Inflammatory macrophage treated with lipopolysaccharide for 4 hours (primary cell): ENCODE measurements at regions not wholly inside any gene's neighbourhood (a gene's known extent, or its start where the extent isn't known, plus 50 kb on each side); places are given as distances from the start of the nearest gene placed in this dataset.
A peak's percentile ranks its signal among the peaks of the same experiment; 100 is the strongest.
"Not testable (repeated sequence)": the region's sequence is repeated elsewhere in the genome, so short reads cannot be mapped to it uniquely, and the experiment has no call there.

Source experiments
- DNase-seq: peaks from one replicate; pipeline ENCODE4 v3.0.0-alpha.2; 2020

DNA sequence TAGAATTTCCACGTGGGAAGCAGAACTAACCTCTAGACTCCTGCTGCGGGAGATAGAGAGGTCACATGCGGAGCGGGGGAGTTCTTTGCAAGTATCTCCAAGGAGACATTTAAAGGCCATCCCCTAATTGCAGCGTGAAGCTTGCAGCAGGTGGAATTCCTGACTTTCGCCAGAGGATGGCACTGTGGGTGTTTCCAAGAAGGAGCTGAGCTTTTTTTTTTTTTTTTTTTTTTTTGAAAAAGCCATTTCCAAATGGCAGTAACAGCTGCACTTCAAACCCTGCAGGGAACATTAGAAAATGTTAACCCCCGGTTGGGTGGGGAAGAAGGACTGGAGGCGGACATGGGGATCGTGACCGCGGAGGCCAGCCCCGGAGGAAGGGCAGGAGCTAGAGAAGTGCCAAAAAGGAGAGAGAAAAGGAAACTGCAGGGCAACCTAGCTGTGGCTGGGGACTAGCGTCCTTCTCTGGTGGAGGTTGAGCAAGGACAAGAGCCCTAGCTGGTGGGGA lies 487.7 kb downstream of the TYW1 start:
- peak; percentile 37 for DNase-seq

DNA sequence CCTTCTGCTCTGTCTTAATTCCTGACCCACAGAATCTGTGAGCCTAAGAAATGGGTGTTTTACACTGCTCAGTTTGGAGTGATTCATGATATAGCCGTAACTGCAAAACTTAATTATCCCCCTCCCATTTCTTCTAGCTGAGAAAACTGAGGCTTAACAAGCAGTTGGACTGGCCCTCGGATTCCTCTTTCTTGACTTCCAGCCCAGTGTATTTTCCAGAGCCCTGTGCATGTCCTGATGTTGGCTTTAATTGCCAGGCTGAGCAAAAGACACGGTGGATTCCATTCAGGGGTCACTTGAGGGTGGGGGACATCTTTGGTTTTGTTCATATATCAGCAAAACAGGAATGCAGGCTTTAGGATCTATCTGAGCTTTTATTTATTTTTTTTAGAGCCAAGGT lies 489.8 kb downstream of the TYW1 start:
- DNase-seq: no peak

DNA sequence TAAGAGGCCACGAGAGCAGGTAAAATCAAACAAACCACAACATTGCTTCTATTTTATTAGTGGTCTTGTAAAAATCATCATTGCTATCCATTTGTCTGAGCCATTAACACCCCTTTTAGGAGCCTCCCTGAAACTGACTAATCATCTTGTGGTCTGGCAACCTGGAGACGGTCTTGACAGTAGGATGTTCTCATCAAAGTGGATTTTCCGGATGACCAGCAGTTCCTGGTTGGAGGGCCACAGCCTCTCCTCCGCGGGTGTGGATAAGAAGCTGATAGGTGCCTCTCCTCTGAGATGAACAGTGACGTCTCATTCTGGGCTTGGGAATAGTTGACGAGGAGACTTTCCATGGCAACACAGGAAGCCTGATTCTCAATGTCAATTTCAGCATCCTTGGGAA lies 490.7 kb downstream of the TYW1 start:
- no peak for DNase-seq

DNA sequence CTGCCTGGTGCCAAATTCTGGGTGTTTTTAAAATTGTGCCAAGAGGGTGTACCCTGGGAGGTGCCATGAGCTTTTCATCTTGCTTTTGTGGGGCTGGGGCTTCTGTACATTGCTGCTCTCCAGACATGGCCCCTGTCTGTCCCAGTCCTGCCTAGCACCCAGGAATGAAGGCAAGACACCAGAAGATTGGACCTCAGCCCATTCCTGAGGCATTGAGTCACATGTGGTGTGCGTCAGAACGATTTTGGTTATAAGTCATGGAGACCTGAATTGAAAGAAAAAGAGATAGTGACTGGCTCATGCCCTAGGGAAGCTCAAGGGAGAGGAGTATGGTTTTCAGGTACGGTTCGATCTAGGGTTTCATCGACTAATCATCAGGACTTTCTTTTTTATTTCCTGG lies 493.2 kb downstream of the TYW1 start:
- no peak for DNase-seq

DNA sequence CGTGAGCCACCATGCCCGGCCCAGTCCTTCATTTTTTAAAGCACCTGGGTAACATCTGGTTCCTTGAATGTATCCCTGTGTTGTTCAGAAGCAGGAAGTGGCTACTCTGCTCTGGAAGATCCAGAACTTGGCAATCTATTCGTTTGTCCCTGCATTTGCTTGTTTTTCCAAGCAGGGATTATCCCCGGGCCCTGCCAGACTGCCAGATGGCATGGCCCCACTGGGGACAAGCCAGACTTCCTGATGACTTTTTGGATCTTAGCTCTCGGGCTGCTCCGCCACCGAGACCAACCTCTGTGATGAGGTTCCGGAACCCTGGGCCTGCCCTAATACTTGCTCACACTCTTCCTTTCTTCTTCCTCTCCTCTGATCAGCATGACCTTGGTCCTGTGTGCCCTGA lies 496.7 kb downstream of the TYW1 start:
- DNase-seq: no peak

DNA sequence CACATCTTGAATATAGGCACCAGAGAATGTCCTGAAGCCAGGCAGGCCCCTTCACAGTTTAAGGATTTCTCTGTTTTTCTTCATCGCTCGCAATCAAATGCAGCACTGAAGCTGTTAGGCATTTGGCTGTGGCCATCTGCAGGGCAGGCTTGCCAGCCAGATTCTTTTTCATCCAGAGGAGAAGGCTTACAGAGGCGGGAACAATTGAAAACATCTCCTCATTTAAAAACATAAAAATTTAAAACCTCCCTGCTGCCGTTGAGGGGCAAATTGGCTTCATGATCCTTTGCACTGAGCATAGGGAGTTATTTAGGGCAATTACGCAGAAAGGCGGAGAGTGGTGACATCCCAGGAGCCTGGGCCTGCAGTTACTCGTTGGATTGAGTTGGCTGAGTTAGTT lies 500.0 kb downstream of the TYW1 start:
- no peak for DNase-seq

DNA sequence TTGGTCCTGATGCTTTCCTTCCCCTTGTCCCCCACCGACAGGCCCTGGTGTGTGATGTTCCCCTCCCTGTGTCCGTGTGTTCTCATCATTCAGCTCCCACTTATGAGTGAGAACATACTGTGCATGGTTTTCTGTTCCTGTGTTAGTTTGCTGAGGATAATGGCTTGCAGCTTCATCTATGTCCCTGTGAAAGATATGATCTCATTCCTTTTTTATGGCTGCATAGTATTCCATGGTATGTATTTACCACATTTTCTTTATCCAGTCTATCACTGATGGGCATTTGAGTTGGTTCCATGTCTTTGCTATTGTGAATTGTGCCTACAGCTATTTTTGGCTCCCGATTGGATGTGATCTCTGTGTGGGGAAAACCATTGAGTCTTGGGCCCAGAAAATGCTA lies 501.3 kb downstream of the TYW1 start:
- DNase-seq: not testable (repeated sequence)

DNA sequence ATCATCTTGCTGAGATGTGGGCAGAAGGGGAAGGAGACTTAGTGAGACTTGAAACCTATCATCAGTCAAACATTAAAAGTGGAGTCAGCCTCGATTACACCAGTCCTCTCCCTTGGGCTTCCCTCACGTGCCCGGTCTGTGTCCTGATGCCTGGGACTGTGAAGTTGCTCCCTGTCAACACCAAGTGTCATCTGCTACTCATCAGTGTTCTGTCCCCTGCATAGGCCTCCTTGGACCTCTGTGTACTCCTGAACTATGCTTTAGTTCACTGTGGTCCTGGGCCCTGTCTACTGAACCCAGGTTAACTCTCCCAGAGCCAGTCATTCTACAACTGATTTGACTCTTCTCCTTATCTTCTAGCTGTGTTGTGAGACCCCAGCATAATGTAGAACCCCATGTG lies 506.3 kb downstream of the TYW1 start:
- no peak for DNase-seq

DNA sequence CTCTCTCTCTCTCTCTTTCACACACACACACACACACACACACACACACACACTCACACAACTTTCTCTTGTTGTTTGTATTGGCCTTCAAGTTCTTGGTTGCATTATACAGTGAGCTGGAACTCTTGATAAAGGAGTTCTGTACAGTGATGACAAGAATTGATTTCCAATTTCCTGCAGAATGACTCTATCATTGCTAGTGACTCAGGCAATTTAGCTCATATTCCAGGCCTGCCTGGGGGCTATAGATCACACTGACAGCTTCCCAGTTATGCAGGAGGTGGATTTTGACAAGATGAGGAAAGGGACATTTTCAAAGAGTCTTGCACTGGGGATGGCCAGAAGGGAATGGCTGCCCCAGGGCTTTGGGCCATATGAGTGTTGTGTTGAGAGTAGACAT lies 508.8 kb downstream of the TYW1 start:
- no peak for DNase-seq

DNA sequence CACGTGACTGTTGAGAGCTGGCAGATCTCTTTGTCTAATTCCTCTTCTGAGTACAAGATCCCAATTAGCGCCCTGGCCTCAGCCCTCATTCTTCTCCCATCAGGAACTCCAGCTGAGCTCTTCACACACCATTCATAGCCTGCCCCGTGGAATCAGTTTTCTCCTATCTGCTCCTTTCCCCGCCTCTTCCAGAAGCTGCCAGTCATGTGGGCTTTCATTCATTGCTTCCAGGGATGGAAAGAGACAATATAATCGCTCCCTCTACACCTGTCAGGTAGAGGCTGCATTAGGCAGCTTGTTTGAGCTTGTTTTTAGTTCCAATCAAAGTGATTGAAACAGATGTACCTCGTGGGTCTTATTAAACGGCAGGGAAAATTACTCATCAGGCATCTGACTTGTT lies 515.8 kb downstream of the TYW1 start:
- DNase-seq: no peak

DNA sequence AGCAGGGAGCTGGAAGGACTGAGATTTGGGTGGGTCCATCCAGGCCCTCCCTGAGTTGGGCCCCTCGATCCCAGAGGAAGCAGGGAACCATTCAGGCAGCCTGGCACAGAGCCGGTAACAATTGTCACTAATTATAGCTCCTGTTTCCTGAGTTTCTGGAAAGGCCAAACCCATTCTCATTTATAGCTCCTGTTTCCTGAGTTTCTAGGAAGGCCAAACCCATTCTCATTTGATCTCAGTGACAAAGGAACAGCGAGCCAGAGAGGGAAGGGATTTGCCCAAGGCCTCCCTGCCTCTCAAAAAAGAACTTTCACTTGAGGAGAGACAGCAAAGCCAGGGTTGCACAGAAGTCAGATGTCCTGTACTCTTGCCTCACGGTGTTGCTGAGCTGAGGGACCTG lies 521.9 kb downstream of the TYW1 start:
- no peak for DNase-seq

DNA sequence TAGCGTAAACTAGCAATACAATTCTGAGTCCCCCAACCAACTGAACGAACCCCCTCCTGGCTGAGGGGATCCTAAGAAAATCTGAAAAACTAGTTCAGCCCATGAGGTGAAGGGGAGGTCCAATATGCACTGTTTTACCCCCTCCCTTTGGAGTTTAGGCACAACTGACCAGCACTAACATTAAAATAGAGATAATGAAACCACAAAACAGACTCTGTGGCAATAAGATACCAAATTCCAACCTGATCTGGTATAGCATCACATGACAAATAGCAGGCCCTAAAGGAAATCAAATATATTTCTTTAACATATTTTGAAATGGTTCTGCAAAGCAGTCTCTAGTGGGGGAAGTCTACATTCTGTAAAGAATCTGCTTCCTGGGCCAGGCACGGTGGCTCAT lies 522.5 kb downstream of the TYW1 start:
- DNase-seq: no peak

DNA sequence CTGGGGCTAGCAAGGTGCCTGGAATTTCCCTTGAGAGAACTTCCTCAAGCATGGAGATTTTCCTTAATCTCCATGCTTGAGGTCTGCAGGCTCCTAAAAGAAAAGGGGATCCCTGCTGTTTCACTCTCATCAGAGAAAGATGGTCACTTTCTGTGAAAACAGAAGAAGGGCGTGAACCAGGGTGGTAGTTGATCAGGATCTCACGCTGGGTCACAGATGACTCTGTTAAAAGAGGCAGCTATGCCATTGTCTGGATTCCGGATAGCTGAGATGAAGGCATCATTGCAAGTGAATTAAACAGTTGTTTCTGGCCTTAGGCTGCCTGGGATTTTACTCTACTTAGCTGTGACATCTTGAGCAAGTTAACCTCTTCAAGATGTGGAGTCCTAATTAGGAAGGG lies 525.9 kb downstream of the TYW1 start:
- DNase-seq: no peak

DNA sequence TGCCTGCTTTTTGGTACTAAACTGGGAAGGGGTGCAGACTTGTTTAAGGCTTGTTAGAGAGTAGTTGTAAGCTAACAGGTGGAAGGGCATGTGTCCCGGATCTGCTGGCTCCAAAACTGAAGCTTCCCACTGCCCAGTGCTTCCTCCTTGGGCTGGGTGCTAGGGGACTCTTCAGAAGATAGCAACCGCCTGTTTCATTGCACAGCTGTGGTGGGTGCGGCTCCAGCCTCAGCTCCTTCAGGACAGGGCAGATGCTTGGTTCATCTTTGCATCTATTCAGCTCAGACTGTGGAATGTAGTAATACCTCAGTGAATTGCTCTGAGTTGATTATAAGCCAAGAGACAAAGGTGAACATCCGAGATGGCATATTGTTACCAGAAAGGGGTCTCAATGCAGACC lies 527.1 kb downstream of the TYW1 start:
- DNase-seq: no peak

DNA sequence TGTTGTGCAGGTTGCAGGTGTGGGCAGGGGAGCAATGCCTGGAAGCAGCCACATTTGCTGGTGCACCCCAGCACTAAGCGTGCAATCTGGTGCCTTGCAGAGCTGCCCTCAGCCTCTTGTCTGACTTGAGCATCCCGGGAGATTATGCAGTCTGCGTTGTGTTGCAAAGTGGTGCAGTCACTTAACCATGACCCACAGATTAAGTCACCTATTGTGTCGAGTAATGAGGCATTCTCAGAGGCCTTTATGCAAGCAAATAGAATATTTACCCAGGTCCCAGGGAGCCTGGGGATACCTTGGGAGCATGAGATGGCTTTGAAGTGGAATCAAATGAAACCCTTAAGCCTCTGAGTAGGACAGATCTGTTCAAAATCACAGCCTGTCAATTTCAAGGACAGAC lies 529.0 kb downstream of the TYW1 start:
- no peak for DNase-seq

DNA sequence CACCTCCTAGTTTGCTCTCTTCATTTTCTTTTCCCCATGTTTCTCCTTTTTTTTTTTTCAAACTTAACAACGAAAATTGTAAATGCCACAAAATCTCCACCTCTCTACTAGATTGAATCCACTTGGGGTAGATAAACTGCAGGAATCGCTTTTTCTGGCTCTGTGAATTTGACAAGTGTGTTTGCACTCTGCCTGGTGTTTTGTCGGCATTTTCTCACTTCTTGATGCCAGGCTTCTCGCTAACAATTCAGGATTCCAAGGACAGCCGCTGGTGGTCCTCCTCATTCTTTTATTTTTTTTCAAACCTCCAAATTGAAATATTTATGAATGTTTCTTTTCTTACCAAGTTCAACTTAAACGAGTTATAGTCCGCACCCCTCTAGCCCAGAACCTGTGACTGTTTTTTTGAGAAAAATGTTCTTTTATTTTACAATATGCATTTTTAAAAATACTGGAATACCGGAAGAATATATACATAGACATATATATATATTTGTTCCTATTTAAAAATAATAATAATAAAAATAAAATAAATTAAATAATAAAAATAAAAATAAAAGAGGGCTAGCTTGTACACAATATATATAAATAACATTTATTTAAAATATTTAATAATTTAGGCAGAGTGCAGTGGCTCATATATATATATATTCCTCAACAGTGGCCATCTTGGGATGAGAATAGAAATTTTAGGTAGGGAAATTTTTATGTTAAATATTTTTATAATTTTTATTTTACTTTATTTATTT lies 538.8 kb downstream of the TYW1 start:
- no peak for DNase-seq

DNA sequence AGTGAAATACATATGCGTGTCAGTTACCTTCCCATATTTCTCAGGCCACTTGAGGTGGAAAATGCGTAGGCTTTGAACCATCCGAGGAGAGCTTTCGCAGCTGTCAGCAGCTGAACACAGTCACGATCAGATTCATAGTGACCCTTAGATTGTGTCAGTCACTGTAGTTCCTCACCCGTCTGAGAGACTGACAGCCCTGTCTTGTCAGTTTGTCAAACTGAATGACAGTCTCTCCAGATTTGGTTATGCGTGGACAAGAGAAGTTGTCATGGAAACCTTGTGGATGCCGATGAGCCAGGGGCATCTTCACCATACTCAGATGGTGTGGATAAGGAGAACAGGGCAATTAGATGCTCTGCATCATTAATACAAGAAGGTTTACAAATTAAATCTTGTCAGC lies 546.3 kb downstream of the TYW1 start:
- no peak for DNase-seq

DNA sequence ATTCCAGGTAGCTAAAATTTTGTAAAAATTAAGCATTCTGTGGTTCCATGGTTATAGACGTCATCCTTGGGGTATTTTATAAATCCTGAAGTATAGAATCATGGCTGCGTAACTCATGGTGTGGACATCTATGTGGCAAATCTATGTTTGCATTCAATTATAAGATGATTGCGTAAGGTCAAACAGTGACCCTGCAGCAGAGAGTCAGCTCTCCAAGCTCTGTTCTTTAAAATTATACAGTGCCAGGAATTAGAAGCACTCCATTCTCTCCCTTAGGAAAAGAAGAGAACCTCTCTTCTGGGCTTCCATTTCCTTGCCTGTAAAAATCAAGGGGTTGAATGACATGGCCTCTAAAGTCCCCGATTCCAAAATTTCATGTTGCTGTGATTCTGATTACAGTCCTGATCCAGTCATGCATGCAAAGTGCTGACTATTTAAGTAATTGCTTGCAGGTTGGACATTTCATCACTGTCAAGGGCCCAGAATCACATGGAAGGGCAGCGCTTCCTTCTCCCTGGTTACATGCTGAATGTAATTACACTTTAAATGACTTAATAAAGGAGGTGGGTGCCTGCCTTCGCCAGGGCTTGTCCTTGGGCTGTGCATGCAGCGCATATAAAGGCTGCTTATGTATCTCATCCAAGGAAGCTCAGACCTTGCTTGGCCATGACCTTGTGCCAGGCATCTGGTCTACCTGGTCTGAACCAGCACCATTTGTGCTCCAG lies 550.7 kb downstream of the TYW1 start:
- DNase-seq: no peak

DNA sequence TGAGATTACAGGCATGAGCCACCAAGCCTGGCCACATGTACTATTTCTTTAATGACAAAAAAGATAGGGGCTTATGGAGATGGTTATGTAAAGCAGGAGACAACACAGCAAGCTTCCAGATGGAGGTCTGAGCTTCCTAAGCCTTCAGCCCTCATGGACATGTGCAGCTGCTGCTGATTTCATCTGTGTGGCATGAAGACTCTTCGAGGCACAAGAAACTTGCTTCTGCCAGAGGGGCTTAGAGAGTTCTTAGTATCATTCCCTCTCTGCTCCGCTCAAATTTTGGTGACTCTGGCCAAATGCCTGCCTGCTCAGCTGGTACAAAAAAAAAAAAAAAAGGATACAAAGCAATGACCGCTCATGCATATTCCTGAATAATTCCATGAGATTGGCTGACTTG lies 552.5 kb downstream of the TYW1 start:
- DNase-seq: no peak

DNA sequence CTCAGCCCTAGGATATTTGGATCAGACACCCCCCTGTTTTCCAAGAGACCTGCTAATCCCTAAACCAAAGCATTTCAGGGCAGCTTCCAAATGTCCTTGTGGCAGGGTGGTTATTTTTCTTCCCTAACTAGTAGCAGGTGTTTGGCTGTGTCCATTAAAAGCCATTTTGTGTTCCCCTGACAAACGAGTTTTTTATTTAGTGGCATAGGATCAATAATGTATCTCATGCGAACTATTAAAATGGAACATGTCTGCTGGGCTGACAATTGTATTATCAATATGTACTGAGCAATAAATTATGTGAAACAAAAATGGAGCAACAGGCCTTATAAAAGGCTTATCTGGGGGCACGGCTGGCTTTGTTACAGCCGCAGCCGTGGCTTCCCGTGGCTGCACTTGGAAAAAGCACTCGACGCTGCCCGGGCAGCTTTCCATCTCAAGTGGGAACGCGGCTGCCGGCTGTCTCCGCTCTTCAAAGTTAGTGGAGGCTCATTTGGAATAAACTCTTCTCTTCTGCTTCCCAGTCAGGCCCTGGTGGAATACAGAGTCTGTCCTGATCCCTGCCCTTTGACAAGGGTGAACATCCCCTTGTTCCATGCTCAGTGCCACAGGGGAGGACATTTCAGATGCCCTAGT lies 554.3 kb downstream of the TYW1 start:
- DNase-seq: no peak

DNA sequence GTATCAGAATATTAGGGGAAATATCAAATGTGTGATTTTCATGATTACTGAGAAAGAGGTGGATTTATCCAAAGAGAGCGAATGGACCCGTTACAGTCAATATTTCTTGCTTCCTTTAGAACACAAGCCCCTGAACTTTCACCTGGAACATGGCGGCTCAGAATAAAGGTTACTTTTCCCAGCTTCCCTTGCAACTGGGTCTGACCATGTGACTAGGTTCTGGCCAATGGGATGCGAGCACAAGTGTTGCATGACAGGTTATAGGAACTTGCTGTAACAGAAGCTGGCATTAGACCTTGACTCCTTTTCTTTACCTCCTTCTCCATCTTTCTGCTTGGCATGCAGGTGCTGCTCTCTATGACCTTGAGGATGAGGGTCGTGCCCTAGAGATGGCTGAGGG lies 556.1 kb downstream of the TYW1 start:
- no peak for DNase-seq

DNA sequence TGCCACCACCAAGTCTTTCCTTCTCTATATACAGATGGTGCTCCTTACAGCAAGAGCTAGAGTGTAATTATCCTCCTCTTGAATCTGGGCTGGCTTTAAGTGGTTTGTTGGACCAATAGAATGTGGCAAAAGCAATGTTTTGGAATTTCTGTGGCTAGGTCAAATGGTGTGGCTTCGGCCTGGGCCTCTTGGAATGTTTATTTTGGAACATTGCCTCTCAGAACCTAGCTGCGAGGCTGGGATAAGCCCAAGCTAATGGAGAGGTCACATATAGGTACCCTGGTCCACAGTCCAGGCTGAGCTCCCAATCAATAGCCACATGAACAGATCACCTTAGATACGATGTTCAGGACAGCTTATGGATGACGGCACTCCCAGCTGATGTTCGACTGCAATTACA lies 556.7 kb downstream of the TYW1 start:
- no peak for DNase-seq

DNA sequence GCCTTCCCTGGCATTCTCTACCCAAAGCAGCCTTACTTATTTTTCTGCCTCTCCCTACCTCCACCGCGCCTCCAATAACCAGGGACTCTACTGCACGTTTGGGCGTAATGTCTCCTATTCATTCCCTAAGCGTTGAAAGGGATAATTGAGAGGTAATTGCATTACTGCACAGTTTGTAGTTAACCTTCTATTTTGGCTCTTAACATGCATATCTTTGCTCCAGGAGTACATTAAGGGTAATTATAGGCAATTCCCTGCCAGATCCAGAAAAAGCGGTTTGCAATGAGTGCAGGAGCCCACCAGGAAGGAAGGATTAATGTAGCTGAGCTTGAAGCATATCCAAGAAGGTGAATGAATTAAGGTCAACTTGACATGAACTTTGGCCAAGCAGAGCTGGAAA lies 558.4 kb downstream of the TYW1 start:
- no peak for DNase-seq

DNA sequence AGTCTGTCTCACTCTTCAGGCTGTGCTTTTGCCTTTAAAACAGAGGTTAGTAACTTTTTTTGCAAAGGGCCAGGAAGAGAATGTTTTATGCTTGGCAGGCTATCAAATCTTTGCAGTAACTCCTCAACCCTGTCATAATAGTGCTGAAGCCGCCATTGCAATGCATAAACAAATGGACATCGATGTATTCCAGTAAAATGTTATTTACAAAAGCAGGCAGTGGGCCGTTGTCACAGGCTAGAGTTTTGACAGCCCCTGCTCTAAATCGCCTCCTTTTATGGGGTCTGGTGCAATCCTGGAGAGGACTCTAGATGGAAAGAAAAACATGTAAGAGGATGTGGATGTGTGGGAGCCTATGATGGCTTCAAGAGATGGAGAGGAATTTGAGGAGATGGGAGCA lies 568.3 kb downstream of the TYW1 start:
- no peak for DNase-seq
